DOHH2 (cell line): ENCODE measurements at regions not wholly inside any gene's neighbourhood (a gene's known extent, or its start where the extent isn't known, plus 50 kb on each side); places are given as distances from the start of the nearest gene placed in this dataset.
"Not testable (repeated sequence)": the region's sequence is repeated elsewhere in the genome, so short reads cannot be mapped to it uniquely, and the experiment has no call there.

Source experiments
- EZH2phosphoT487 ChIP-seq: fragments of 200-600 bp; sonication (generic); IDR thresholded peaks from 2 replicates; pipeline ENCODE4 v1.6.1; 2017; ENCODE audit warnings: borderline replicate concordance, mild to moderate bottlenecking, antibody characterized with exemption, low read length, moderate library complexity, mixed read lengths
- TF ChIP-seq, protein P1 (sequence below): fragments of 200-600 bp; sonication (generic); IDR thresholded peaks from one replicate; pipeline ENCODE4 v1.5.1; 2014; ENCODE audit warnings: antibody characterized with exemption, mild to moderate bottlenecking, low read depth, low read length; ENCODE audit not compliant: poor library complexity, severe bottlenecking

DNA sequence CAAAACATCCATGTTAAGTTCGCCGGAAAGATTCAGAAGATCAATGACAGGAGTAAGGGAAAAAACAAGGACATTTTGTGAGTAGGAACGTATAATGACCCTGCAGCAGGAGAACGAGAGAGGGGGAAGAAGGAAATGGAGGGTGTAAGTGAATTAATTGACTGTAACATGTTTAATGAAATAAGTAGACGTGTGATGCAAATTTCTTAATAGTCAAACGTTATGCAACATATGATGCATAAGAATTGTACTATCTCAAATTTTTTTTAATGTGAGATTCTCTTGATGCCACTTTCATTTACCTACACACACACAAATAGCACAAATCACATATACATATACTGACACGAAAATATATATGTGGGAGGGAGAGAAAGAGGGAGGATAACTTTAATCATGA is 63.5 kb upstream of the GOLGA8O start:
- not testable (repeated sequence) for TF ChIP-seq EZH2phosphoT487
- TF ChIP-seq, protein P1, sequence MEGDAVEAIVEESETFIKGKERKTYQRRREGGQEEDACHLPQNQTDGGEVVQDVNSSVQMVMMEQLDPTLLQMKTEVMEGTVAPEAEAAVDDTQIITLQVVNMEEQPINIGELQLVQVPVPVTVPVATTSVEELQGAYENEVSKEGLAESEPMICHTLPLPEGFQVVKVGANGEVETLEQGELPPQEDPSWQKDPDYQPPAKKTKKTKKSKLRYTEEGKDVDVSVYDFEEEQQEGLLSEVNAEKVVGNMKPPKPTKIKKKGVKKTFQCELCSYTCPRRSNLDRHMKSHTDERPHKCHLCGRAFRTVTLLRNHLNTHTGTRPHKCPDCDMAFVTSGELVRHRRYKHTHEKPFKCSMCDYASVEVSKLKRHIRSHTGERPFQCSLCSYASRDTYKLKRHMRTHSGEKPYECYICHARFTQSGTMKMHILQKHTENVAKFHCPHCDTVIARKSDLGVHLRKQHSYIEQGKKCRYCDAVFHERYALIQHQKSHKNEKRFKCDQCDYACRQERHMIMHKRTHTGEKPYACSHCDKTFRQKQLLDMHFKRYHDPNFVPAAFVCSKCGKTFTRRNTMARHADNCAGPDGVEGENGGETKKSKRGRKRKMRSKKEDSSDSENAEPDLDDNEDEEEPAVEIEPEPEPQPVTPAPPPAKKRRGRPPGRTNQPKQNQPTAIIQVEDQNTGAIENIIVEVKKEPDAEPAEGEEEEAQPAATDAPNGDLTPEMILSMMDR = not testable (repeated sequence)
